HL-60 (cell line): ENCODE measurements at regions not wholly inside any gene's neighbourhood (a gene's known extent, or its start where the extent isn't known, plus 50 kb on each side); places are given as distances from the start of the nearest gene placed in this dataset.

Experiments used
- GABPA ChIP-seq: IDR thresholded peaks from 2 replicates; pipeline ENCODE4 v1.6.1; 2012; ENCODE audit warnings: low read depth
- POLR2AphosphoS5 ChIP-seq: IDR thresholded peaks from 2 replicates; pipeline ENCODE4 v1.6.1; 2012; ENCODE audit warnings: low read depth
- SPI1 ChIP-seq: IDR thresholded peaks from 2 replicates; pipeline ENCODE4 v1.6.1; 2012; ENCODE audit warnings: low read depth, mild to moderate bottlenecking, borderline replicate concordance
- TF ChIP-seq, protein P1 (sequence below): IDR thresholded peaks from one replicate; pipeline ENCODE4 v1.5.1; 2011; ENCODE audit warnings: low read length, control low read depth, inconsistent platforms; ENCODE audit not compliant: insufficient read depth
- TF ChIP-seq, protein P2 (sequence below): IDR thresholded peaks from 2 replicates; pipeline ENCODE4 v1.6.1; 2012; ENCODE audit warnings: low read depth; ENCODE audit not compliant: insufficient replicate concordance

DNA sequence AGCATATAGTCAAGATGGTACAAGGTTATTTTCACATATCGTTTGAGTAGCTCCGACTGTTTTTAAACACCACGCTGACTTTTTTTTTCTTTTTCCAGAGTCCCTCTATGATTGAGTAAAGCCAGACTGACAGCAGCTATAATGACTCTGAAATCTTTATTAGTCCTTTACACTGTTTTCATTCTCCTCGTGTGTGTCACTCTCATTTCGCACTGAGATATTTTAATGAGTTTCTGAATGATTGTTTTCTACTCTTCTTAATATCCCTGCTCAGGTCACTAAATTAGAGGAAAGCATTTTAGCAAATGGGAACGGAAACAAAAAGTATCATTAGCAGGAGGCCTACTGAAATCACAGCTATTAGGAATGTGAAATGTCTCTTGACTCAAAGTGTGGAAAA lies 162.3 kb upstream of the MTPN start:
- TF ChIP-seq, protein P1, sequence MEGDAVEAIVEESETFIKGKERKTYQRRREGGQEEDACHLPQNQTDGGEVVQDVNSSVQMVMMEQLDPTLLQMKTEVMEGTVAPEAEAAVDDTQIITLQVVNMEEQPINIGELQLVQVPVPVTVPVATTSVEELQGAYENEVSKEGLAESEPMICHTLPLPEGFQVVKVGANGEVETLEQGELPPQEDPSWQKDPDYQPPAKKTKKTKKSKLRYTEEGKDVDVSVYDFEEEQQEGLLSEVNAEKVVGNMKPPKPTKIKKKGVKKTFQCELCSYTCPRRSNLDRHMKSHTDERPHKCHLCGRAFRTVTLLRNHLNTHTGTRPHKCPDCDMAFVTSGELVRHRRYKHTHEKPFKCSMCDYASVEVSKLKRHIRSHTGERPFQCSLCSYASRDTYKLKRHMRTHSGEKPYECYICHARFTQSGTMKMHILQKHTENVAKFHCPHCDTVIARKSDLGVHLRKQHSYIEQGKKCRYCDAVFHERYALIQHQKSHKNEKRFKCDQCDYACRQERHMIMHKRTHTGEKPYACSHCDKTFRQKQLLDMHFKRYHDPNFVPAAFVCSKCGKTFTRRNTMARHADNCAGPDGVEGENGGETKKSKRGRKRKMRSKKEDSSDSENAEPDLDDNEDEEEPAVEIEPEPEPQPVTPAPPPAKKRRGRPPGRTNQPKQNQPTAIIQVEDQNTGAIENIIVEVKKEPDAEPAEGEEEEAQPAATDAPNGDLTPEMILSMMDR, result no peak
- TF ChIP-seq POLR2AphosphoS5 (no peak), GABPA (no peak), SPI1 (no peak)
- TF ChIP-seq, protein P2, sequence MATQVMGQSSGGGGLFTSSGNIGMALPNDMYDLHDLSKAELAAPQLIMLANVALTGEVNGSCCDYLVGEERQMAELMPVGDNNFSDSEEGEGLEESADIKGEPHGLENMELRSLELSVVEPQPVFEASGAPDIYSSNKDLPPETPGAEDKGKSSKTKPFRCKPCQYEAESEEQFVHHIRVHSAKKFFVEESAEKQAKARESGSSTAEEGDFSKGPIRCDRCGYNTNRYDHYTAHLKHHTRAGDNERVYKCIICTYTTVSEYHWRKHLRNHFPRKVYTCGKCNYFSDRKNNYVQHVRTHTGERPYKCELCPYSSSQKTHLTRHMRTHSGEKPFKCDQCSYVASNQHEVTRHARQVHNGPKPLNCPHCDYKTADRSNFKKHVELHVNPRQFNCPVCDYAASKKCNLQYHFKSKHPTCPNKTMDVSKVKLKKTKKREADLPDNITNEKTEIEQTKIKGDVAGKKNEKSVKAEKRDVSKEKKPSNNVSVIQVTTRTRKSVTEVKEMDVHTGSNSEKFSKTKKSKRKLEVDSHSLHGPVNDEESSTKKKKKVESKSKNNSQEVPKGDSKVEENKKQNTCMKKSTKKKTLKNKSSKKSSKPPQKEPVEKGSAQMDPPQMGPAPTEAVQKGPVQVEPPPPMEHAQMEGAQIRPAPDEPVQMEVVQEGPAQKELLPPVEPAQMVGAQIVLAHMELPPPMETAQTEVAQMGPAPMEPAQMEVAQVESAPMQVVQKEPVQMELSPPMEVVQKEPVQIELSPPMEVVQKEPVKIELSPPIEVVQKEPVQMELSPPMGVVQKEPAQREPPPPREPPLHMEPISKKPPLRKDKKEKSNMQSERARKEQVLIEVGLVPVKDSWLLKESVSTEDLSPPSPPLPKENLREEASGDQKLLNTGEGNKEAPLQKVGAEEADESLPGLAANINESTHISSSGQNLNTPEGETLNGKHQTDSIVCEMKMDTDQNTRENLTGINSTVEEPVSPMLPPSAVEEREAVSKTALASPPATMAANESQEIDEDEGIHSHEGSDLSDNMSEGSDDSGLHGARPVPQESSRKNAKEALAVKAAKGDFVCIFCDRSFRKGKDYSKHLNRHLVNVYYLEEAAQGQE, result no peak
